ENCODE measurements at regions not wholly inside any gene's neighbourhood (a gene's known extent, or its start where the extent isn't known, plus 50 kb on each side); places are given as distances from the start of the nearest gene placed in this dataset.

DNA sequence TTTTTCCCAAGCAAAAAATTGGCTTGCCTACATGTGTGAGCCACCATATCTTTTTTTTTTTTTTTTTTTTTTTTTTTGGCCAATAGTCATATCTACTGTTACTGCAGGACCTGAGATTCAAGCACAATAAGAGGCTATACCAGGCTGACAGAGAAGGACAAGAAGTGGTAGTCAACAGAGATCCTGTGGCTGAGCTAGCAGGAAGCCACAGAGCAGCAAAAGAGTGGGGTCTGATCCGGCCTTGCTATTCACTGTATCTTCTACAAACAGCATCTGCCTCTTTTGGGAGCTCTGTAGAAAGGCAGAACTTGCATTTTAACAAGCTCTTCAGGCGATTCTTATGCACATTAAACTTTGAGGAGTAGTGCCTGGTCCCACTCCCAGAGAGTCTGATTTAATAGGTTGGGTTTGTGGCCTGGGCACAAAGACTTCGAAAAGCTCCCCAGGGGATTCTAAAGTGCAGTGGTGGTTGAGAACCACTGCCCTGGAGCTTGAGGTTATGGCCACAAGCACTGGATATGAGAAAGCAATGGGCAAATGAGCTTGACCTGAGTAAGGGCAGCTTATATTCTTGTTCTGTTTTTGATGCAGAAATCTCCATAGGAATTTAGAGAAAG, 162.8 kb downstream of the PIK3R1 start:
- TF ChIP-seq, protein P1, sequence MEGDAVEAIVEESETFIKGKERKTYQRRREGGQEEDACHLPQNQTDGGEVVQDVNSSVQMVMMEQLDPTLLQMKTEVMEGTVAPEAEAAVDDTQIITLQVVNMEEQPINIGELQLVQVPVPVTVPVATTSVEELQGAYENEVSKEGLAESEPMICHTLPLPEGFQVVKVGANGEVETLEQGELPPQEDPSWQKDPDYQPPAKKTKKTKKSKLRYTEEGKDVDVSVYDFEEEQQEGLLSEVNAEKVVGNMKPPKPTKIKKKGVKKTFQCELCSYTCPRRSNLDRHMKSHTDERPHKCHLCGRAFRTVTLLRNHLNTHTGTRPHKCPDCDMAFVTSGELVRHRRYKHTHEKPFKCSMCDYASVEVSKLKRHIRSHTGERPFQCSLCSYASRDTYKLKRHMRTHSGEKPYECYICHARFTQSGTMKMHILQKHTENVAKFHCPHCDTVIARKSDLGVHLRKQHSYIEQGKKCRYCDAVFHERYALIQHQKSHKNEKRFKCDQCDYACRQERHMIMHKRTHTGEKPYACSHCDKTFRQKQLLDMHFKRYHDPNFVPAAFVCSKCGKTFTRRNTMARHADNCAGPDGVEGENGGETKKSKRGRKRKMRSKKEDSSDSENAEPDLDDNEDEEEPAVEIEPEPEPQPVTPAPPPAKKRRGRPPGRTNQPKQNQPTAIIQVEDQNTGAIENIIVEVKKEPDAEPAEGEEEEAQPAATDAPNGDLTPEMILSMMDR (IDR thresholded peaks at IDR 0.05): no peak
- TF ChIP-seq ZFX (IDR thresholded peaks at IDR 0.05; ENCODE audit: borderline replicate concordance): no peak
- H3K27ac ChIP-seq: no peak overlapping the region

- no peak for TF ChIP-seq ZFX (IDR thresholded peaks at IDR 0.05; ENCODE audit: borderline replicate concordance)
- TF ChIP-seq, protein P1 (IDR thresholded peaks at IDR 0.05): no peak
- no peak overlapping the region for H3K27ac ChIP-seq
Measured at GRCh38 chr5:68379275-68380036, 163.9 kb downstream of the PIK3R1 start.

DNA sequence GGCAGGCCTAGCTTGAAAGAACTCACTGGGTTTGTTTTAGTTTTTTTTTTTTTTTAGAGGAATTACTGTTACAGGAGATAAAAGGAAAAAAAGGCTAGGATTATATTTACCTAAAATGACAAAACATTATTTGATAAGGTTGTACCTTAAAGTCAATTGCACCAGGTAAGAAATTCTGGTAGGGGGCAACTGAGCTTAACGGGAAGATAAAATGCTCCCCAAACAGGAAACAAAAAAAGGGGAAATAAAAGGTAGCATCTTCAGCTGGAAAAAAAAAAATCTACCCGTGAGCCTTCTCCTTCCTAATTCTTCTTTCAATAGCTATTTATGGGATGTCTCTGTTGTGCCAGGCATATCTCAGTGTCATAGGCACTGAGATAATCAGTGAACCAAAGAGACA, 164.5 kb downstream of the PIK3R1 start:
- TF ChIP-seq, protein P1 (IDR thresholded peaks at IDR 0.05): no peak
- TF ChIP-seq ZFX (IDR thresholded peaks at IDR 0.05; ENCODE audit: borderline replicate concordance): no peak
- no peak overlapping the region for H3K27ac ChIP-seq

GRCh38 chr5:68381060-68381459, 165.5 kb downstream of the PIK3R1 start:
- TF ChIP-seq ZFX (IDR thresholded peaks at IDR 0.05; ENCODE audit: borderline replicate concordance): no peak
- TF ChIP-seq, protein P1 (IDR thresholded peaks at IDR 0.05): no peak
- H3K27ac ChIP-seq: no peak overlapping the region

DNA sequence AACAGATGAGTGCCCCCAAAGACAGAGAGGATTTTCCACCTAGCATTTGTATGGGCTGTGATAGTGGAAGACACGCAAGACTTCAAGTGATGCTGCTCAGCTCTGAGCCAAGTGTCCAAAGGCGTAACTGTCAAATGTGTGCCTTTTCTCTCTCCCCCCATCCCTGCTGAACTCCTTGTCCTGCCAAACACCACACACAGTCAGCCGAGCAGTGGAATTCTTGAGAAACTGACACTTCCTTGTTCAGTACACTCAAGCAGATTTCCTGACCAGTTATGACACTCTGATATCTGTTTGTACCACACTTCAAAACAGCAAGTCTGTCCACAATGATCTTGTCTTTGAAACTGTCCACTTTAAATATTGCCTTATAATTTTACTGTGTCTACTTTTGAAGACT, 166.4 kb downstream of the PIK3R1 start:
- TF ChIP-seq ZFX (IDR thresholded peaks at IDR 0.05; ENCODE audit: borderline replicate concordance): no peak
- TF ChIP-seq, protein P1 (IDR thresholded peaks at IDR 0.05): no peak
- no peak overlapping the region for H3K27ac ChIP-seq

DNA sequence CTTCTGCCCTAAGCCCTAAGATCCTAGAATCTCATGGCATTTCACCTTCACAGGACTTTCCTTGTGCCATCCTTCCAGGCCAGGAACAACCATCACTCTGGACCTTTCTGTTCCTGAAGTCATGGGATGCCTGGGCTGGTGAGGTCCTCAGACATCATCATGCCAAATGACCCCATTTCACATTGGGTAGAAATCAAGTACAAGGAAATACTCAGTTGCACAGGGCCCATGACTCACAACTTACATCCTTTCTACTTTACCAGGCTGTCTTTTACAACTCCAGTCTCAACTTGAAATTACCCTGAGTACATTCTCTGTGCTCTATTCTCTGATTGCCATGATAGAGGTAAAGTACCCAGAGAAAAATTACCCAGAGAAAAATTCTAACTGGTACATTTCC, 167.1 kb downstream of the PIK3R1 start:
- no peak overlapping the region for H3K27ac ChIP-seq
- TF ChIP-seq, protein P1 (IDR thresholded peaks at IDR 0.05): no peak
- TF ChIP-seq ZFX (IDR thresholded peaks at IDR 0.05; ENCODE audit: borderline replicate concordance): no peak

DNA sequence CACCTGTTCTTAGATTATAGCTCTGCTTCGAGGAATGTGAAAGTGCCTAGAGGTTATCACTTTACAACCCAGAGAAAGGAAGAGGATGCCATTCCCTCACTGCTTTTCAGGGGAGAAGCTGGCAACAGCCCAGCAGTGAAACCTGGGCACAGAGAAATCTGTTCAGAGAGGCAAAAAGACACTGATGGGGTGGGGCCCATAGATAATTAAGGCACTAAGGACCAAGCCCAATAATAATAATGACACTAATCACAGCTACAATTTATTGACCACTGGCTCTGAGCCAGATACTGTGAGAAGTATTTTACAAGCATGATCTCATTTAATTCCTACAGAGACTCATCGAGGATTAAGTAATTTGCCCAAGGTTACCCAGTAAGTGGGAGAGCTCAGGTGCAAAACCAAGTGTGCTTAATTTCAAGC, 168.3 kb downstream of the PIK3R1 start:
- H3K27ac ChIP-seq: no peak overlapping the region
- no peak for TF ChIP-seq ZFX (IDR thresholded peaks at IDR 0.05; ENCODE audit: borderline replicate concordance)
- TF ChIP-seq, protein P1 (IDR thresholded peaks at IDR 0.05): no peak
